IMR-90 (cell line): ENCODE measurements at regions not wholly inside any gene's neighbourhood (a gene's known extent, or its start where the extent isn't known, plus 50 kb on each side); places are given as distances from the start of the nearest gene placed in this dataset.

Source experiments
- ATAC-seq: fragments of 200-7000 bp; cut with Tn5 transposase; 2 replicates; pipeline ENCODE4 v1.9.1; 2020; ENCODE audit warnings: low read depth, mild to moderate bottlenecking, moderate library complexity
- BruUV-seq: library from RNA; stranded (reverse); fragments of 400-500 nt; replicated peaks from 2 replicates; lab custom pipeline; 2021; lab: Mats Ljungman, UMichigan
- CTCF ChIA-PET: fragments of 300-600 bp; formaldehyde crosslinking; extraction: SDS; loops from one replicate; lab custom pipeline; 2021; ENCODE audit warnings: antibody characterized with exemption; lab: Yijun Ruan, JAX
- POLR2A ChIA-PET: fragments of 300-600 bp; sonication (Branson Sonifier 250); formaldehyde crosslinking; loops from one replicate; lab custom pipeline; 2022; ENCODE audit warnings: antibody characterized with exemption; ENCODE audit not compliant: unreplicated experiment; lab: Charles Lee
- DNase-seq: peaks from one replicate; pipeline ENCODE4 v3.0.0; 2013
- H2AFZ ChIP-seq: replicated peaks from 2 replicates; pipeline ENCODE3; 2013; ENCODE audit warnings: low read length, mild to moderate bottlenecking; ENCODE audit not compliant: poor library complexity
- H2AK5ac ChIP-seq: 2 replicates; pipeline ENCODE4 v1.6.1; 2013; ENCODE audit warnings: low read depth, low read length, inconsistent platforms
- H2AK9ac ChIP-seq: replicated peaks from 2 replicates; pipeline ENCODE3; 2013; ENCODE audit warnings: mild to moderate bottlenecking, low read depth, low read length, moderate library complexity; ENCODE audit not compliant: poor library complexity
- H2BK120ac ChIP-seq: 2 replicates; pipeline ENCODE4 v1.6.1; 2013; ENCODE audit warnings: low read depth, low read length, inconsistent platforms
- H2BK15ac ChIP-seq: 3 replicates; pipeline ENCODE4 v1.6.1; 2013; ENCODE audit warnings: low read depth, low read length, inconsistent platforms
- H2BK20ac ChIP-seq: 2 replicates; pipeline ENCODE4 v1.6.1; 2013; ENCODE audit warnings: low read depth, mild to moderate bottlenecking, inconsistent platforms, low read length, moderate library complexity
- H2BK5ac ChIP-seq: 2 replicates; pipeline ENCODE4 v1.6.1; 2013; ENCODE audit warnings: mild to moderate bottlenecking, low read depth, low read length, inconsistent platforms; ENCODE audit not compliant: poor library complexity, severe bottlenecking
- H3K14ac ChIP-seq: replicated peaks from 2 replicates; pipeline ENCODE4 v1.6.1; 2013; ENCODE audit warnings: low read depth, low read length, inconsistent platforms
- H3K18ac ChIP-seq: 2 replicates; pipeline ENCODE4 v1.6.1; 2013; ENCODE audit warnings: low read depth, low read length, control low read depth
- H3K23ac ChIP-seq: 2 replicates; pipeline ENCODE4 v1.6.1; 2013; ENCODE audit warnings: low read depth, low read length, inconsistent platforms
- H3K27ac ChIP-seq: 2 replicates; pipeline ENCODE4 v1.5.1; 2013; ENCODE audit warnings: mild to moderate bottlenecking, control low read depth, low read length; ENCODE audit not compliant: insufficient read depth
- H3K27me3 ChIP-seq: 2 replicates; pipeline ENCODE4 v1.6.1; 2013; ENCODE audit warnings: low read length; ENCODE audit not compliant: control insufficient read depth, insufficient read depth
- H3K36me3 ChIP-seq: 2 replicates; pipeline ENCODE4 v1.6.1; 2013; ENCODE audit warnings: low read length, mixed read lengths; ENCODE audit not compliant: control insufficient read depth, insufficient read depth
- H3K4ac ChIP-seq: 2 replicates; pipeline ENCODE4 v1.6.1; 2013; ENCODE audit warnings: low read depth, low read length, inconsistent platforms
- H3K4me1 ChIP-seq: 2 replicates; pipeline ENCODE4 v1.6.1; 2013; ENCODE audit warnings: low read length, mixed read lengths; ENCODE audit not compliant: control insufficient read depth, insufficient read depth
- H3K4me2 ChIP-seq: 2 replicates; pipeline ENCODE4 v1.6.1; 2013; ENCODE audit warnings: low read depth, mild to moderate bottlenecking, control low read depth, low read length, moderate library complexity
- H3K4me3 ChIP-seq: 2 replicates; pipeline ENCODE4 v1.5.1; 2013; ENCODE audit warnings: low read depth, mild to moderate bottlenecking, control low read depth, low read length, moderate library complexity; ENCODE audit not compliant: insufficient read depth
- H3K56ac ChIP-seq: 2 replicates; pipeline ENCODE4 v1.6.1; 2013; ENCODE audit warnings: low read length, inconsistent platforms; ENCODE audit not compliant: insufficient read depth; ENCODE audit errors: extremely low read depth
- H3K79me1 ChIP-seq, 2 experiments: 2 replicates each; pipeline ENCODE4 v1.6.1; 2013; ENCODE audit warnings: low read length in 2 of 2, inconsistent platforms in 1 of 2, low read depth in 1 of 2
- H3K9ac ChIP-seq: 2 replicates; pipeline ENCODE4 v1.6.1; 2013; ENCODE audit warnings: low read depth, low read length, control low read depth
- H3K9me1 ChIP-seq: 2 replicates; pipeline ENCODE4 v1.6.1; 2013; ENCODE audit warnings: low read length, inconsistent platforms; ENCODE audit not compliant: insufficient read depth
- H3K9me3 ChIP-seq: 2 replicates; pipeline ENCODE4 v1.6.1; 2013; ENCODE audit warnings: low read length; ENCODE audit not compliant: control insufficient read depth, insufficient read depth
- H4K20me1 ChIP-seq: 2 replicates; pipeline ENCODE4 v1.6.1; 2013; ENCODE audit warnings: low read length, inconsistent platforms; ENCODE audit not compliant: insufficient read depth
- H4K5ac ChIP-seq: 2 replicates; pipeline ENCODE4 v1.6.1; 2013; ENCODE audit warnings: mild to moderate bottlenecking, low read depth, low read length, control low read depth
- H4K8ac ChIP-seq, 2 experiments: 2 replicates each; pipeline ENCODE4 v1.6.1; 2013; ENCODE audit warnings: low read depth in 2 of 2, low read length in 2 of 2, control low read depth in 1 of 2, inconsistent platforms in 1 of 2
- H4K91ac ChIP-seq: 2 replicates; pipeline ENCODE4 v1.6.1; 2013; ENCODE audit warnings: low read depth, low read length, inconsistent platforms; ENCODE audit not compliant: insufficient read depth
- BHLHE40 ChIP-seq: fragments of 150-350 bp; IDR thresholded peaks from 2 replicates; pipeline ENCODE4 v1.6.1; 2016; ENCODE audit warnings: mild to moderate bottlenecking, low read depth, low read length
- MAFK ChIP-seq: IDR thresholded peaks from 2 replicates; pipeline ENCODE4 v1.6.1; 2012; ENCODE audit warnings: low read depth, low read length, improper control_type of control experiment
- POLR2A ChIP-seq: IDR thresholded peaks from 2 replicates; pipeline ENCODE4 v1.6.1; 2012; ENCODE audit warnings: mild to moderate bottlenecking, low read depth, low read length
- RAD21 ChIP-seq: IDR thresholded peaks from 2 replicates; pipeline ENCODE4 v1.6.1; 2012; ENCODE audit warnings: low read length, improper control_type of control experiment
- SMC3 ChIP-seq: fragments of 150-350 bp; IDR thresholded peaks from 2 replicates; pipeline ENCODE4 v1.6.1; 2016; ENCODE audit warnings: low read depth, mild to moderate bottlenecking, antibody characterized with exemption, low read length, moderate library complexity
- WGBS, 2 experiments: methylation state at CpG; one replicate each; pipeline versions ENCODE4 v1.1.5 to v1.1.7; 2013; ENCODE audit warnings: missing lambda C conversion rate in 2 of 2; ENCODE audit not compliant: insufficient read length in 1 of 2; ENCODE audit errors: extremely low coverage in 2 of 2; 5-methylcytosine and 5-hydroxymethylcytosine counted together
- dilution Hi-C: fragments of 300-500 bp; cut with HindIII; formaldehyde crosslinking; loops from one replicate; pipeline ENCODE4 v1.14.3; 2018; ENCODE audit warnings: low sequenced_read_pairs; ENCODE audit not compliant: unreplicated experiment
- in situ Hi-C: fragments of 300-500 bp; cut with MboI; formaldehyde crosslinking; loops from 3 replicates; pipeline ENCODE4 v1.14.3; 2019; ENCODE audit warnings: low sequenced_read_pairs, inconsistent platforms, mixed read lengths
- intact Hi-C: fragments of 100-400 bp; cut with micrococcal nuclease; formaldehyde crosslinking; loops from 2 replicates; pipeline ENCODE4 v1.10.0; 2022
- TF ChIP-seq, protein P1 (sequence below): fragments of 150-350 bp; IDR thresholded peaks from 2 replicates; pipeline ENCODE4 v1.6.1; 2017; ENCODE audit warnings: mild to moderate bottlenecking, antibody characterized with exemption, low read length, low read depth
- TF ChIP-seq, protein P2 (sequence below): conservative IDR thresholded peaks from 2 replicates; pipeline ENCODE4 v1.5.1; 2012; ENCODE audit warnings: mild to moderate bottlenecking, low read depth, low read length, improper control_type of control experiment

GRCh38 chr2:153657651-153658050 is 179.1 kb upstream of the RPRM start:
- no peak overlapping the region for H4K91ac ChIP-seq
- H3K9me1 ChIP-seq, result no peaks in the 10 kb centered on the region
- no peak overlapping the region for H3K23ac ChIP-seq
- ChIA-PET CTCF (no interaction called here), POLR2A (no interaction called here)
- intact Hi-C loops, result no loop called here
- TF ChIP-seq, protein P1, sequence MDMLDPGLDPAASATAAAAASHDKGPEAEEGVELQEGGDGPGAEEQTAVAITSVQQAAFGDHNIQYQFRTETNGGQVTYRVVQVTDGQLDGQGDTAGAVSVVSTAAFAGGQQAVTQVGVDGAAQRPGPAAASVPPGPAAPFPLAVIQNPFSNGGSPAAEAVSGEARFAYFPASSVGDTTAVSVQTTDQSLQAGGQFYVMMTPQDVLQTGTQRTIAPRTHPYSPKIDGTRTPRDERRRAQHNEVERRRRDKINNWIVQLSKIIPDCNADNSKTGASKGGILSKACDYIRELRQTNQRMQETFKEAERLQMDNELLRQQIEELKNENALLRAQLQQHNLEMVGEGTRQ, result no peak
- TF ChIP-seq RAD21, result no peak
- no peak for TF ChIP-seq BHLHE40
- TF ChIP-seq, protein P2, sequence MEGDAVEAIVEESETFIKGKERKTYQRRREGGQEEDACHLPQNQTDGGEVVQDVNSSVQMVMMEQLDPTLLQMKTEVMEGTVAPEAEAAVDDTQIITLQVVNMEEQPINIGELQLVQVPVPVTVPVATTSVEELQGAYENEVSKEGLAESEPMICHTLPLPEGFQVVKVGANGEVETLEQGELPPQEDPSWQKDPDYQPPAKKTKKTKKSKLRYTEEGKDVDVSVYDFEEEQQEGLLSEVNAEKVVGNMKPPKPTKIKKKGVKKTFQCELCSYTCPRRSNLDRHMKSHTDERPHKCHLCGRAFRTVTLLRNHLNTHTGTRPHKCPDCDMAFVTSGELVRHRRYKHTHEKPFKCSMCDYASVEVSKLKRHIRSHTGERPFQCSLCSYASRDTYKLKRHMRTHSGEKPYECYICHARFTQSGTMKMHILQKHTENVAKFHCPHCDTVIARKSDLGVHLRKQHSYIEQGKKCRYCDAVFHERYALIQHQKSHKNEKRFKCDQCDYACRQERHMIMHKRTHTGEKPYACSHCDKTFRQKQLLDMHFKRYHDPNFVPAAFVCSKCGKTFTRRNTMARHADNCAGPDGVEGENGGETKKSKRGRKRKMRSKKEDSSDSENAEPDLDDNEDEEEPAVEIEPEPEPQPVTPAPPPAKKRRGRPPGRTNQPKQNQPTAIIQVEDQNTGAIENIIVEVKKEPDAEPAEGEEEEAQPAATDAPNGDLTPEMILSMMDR, result no peak
- TF ChIP-seq MAFK, result no peak
- TF ChIP-seq POLR2A, result no peak
- no peak for TF ChIP-seq SMC3
- ATAC-seq (no peak), DNase-seq (no peak)
- no peaks in the 10 kb centered on the region for H3K27me3 ChIP-seq
- H3K4me3 ChIP-seq, result no peak overlapping the region
- no peak overlapping the region for H2BK15ac ChIP-seq
- no peak overlapping the region for H3K9ac ChIP-seq
- no peaks in the 10 kb centered on the region for H3K36me3 ChIP-seq
- H4K8ac ChIP-seq, result no peak overlapping the region
- no peaks in the 10 kb centered on the region for H3K79me1 ChIP-seq
- H2AK9ac ChIP-seq, result no peak overlapping the region
- no peaks in the 10 kb centered on the region for H3K4me1 ChIP-seq
- dilution Hi-C loops, result no loop called here
- no peak overlapping the region for H2BK5ac ChIP-seq
- BruUV-seq, result no TSS peak
- no peak overlapping the region for H4K5ac ChIP-seq
- H2AK5ac ChIP-seq, result no peak overlapping the region
- no CpG with 5 or more reads among the region's 1 CpG for WGBS, 2 experiments
- H2BK120ac ChIP-seq, result no peak overlapping the region
- H2AFZ ChIP-seq, result no peak overlapping the region
- H4K20me1 ChIP-seq, result no peaks in the 10 kb centered on the region
- no peak overlapping the region for H2BK20ac ChIP-seq
- no peak overlapping the region for H3K4ac ChIP-seq
- peaks cover 2% of the 10 kb centered on the region; the same call in 1 of the 2 replicates for H3K9me3 ChIP-seq
- no peak overlapping the region for H3K18ac ChIP-seq
- no peak overlapping the region for H3K14ac ChIP-seq
- no peak overlapping the region for H3K4me2 ChIP-seq
- no peak overlapping the region for H3K56ac ChIP-seq
- in situ Hi-C loops, result no loop called here
- H3K27ac ChIP-seq, result no peak overlapping the region
